SK-N-SH treated with all-trans-retinoic acid at 6 μM for 48 hours (cell line): ENCODE measurements at regions not wholly inside any gene's neighbourhood (a gene's known extent, or its start where the extent isn't known, plus 50 kb on each side); places are given as distances from the start of the nearest gene placed in this dataset.
A peak's percentile ranks its signal among the peaks of the same experiment; 100 is the strongest.

Experiments used
- ATAC-seq: fragments of 200-7000 bp; cut with Tn5 transposase; 3 replicates; pipeline ENCODE4 v1.9.1; 2020; ENCODE audit warnings: mild to moderate bottlenecking, moderate library complexity
- ARNTL ChIP-seq: fragments of 450-650 bp; formaldehyde crosslinking; IDR thresholded peaks from 2 replicates; pipeline ENCODE4 v1.5.0; 2020; ENCODE audit warnings: low read depth, mild to moderate bottlenecking, moderate library complexity, borderline replicate concordance
- BACH2 ChIP-seq: fragments of 250-450 bp; sonication (Bioruptor Pico); IDR thresholded peaks from 2 replicates; pipeline ENCODE4 v1.9.0; 2021; ENCODE audit warnings: mild to moderate bottlenecking, borderline replicate concordance
- CSDC2 ChIP-seq: fragments of 250-450 bp; sonication (Bioruptor Pico); IDR thresholded peaks from 2 replicates; pipeline ENCODE4 v1.5.0; 2020; ENCODE audit warnings: mild to moderate bottlenecking, moderate library complexity
- ESRRG ChIP-seq: fragments of 250-450 bp; sonication (Bioruptor Pico); IDR thresholded peaks from 2 replicates; pipeline ENCODE4 v1.6.1; 2021; ENCODE audit warnings: mild to moderate bottlenecking
- GLIS3 ChIP-seq: fragments of 250-450 bp; sonication (Bioruptor Pico); IDR thresholded peaks from 2 replicates; pipeline ENCODE4 v1.5.0; 2020; ENCODE audit warnings: mild to moderate bottlenecking, moderate library complexity
- ISL1 ChIP-seq: fragments of 250-450 bp; sonication (Bioruptor Pico); IDR thresholded peaks from 2 replicates; pipeline ENCODE4 v2.1.2; 2022; ENCODE audit warnings: mild to moderate bottlenecking, moderate library complexity
- OSR1 ChIP-seq: fragments of 250-450 bp; sonication (Bioruptor Pico); IDR thresholded peaks from 2 replicates; pipeline ENCODE4 v1.8.0; 2022; ENCODE audit warnings: moderate library complexity, mild to moderate bottlenecking, inconsistent platforms
- POU6F1 ChIP-seq: fragments of 250-450 bp; sonication (Bioruptor Pico); IDR thresholded peaks from 2 replicates; pipeline ENCODE4 v1.8.0; 2021; ENCODE audit warnings: low read depth, mild to moderate bottlenecking, moderate library complexity, borderline replicate concordance
- PPARA ChIP-seq: fragments of 250-450 bp; sonication (Bioruptor Pico); IDR thresholded peaks from 2 replicates; pipeline ENCODE4 v1.5.0; 2020; ENCODE audit warnings: mild to moderate bottlenecking, borderline replicate concordance
- RARB ChIP-seq: fragments of 250-450 bp; sonication (Bioruptor Pico); IDR thresholded peaks from 2 replicates; pipeline ENCODE4 v1.8.0; 2021; ENCODE audit warnings: mild to moderate bottlenecking, moderate library complexity
- SNAI2 ChIP-seq: fragments of 250-450 bp; sonication (Bioruptor Pico); IDR thresholded peaks from 2 replicates; pipeline ENCODE4 v1.5.0; 2020; ENCODE audit warnings: mild to moderate bottlenecking, moderate library complexity
- TCF4 ChIP-seq: fragments of 250-450 bp; sonication (Bioruptor Pico); IDR thresholded peaks from 2 replicates; pipeline ENCODE4 v1.8.0; 2021; ENCODE audit warnings: mild to moderate bottlenecking, moderate library complexity, borderline replicate concordance
- TOX ChIP-seq: fragments of 250-450 bp; sonication (Bioruptor Pico); IDR thresholded peaks from 2 replicates; pipeline ENCODE4 v1.8.0; 2021; ENCODE audit warnings: mild to moderate bottlenecking, moderate library complexity, borderline replicate concordance
- ZC3H10 ChIP-seq: fragments of 250-450 bp; sonication (Bioruptor Pico); IDR thresholded peaks from 2 replicates; pipeline ENCODE4 v1.5.1; 2021; ENCODE audit warnings: mild to moderate bottlenecking, moderate library complexity
- ZFP3 ChIP-seq: fragments of 250-450 bp; sonication (Bioruptor Pico); IDR thresholded peaks from 2 replicates; pipeline ENCODE4 v1.5.0; 2020; ENCODE audit warnings: mild to moderate bottlenecking, moderate library complexity
- ZFP30 ChIP-seq: fragments of 450-650 bp; formaldehyde crosslinking; IDR thresholded peaks from 2 replicates; pipeline ENCODE4 v1.5.0; 2022; ENCODE audit warnings: mild to moderate bottlenecking, moderate library complexity
- ZNF565 ChIP-seq: fragments of 450-650 bp; formaldehyde crosslinking; conservative IDR thresholded peaks from 2 replicates; pipeline ENCODE4 v1.5.0; 2020; ENCODE audit warnings: low read depth, mild to moderate bottlenecking, moderate library complexity
- ZNF70 ChIP-seq: fragments of 450-650 bp; formaldehyde crosslinking; IDR thresholded peaks from 2 replicates; pipeline ENCODE4 v1.5.0; 2020; ENCODE audit warnings: mild to moderate bottlenecking, moderate library complexity
- ZNF8 ChIP-seq: fragments of 450-650 bp; formaldehyde crosslinking; IDR thresholded peaks from 2 replicates; pipeline ENCODE4 v1.5.0; 2020; ENCODE audit warnings: mild to moderate bottlenecking, moderate library complexity
- TF ChIP-seq, protein P1 (sequence below): fragments of 250-450 bp; sonication (Bioruptor Pico); IDR thresholded peaks from 2 replicates; pipeline ENCODE4 v1.5.1; 2020; ENCODE audit warnings: low read depth, mild to moderate bottlenecking, moderate library complexity
- TF ChIP-seq, protein P2 (sequence below): fragments of 250-450 bp; sonication (Bioruptor Pico); IDR thresholded peaks from 2 replicates; pipeline ENCODE4 v1.8.0; 2020; ENCODE audit warnings: mild to moderate bottlenecking, moderate library complexity, borderline replicate concordance
- TF ChIP-seq, protein P3 (sequence below): fragments of 250-450 bp; sonication (Bioruptor Pico); IDR thresholded peaks from 2 replicates; pipeline ENCODE4 v1.5.0; 2020; ENCODE audit warnings: mild to moderate bottlenecking, moderate library complexity

DNA sequence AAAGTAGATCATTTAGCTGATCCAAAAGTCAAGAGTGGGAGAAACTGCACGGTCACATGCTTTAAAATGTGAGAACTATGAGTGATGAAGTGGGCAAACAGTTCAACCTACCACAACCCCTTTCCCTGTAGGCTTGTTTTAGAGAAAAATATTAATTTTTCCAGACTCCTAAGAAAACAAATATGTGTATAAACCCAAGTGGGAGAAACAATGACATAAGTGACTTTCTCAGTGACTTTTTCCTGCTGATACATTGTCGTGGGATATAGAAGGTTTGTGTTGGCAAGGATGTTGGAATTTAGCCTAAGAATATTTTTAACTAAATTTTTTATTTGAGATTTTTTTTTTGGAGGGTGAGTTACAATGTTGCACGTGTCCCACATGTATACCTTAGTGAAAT is 321.7 kb downstream of the FIGN start:
- ATAC-seq: no peak
- no peak for TF ChIP-seq ISL1
- TF ChIP-seq, all 23 proteins: peak for 0

GRCh38 chr2:163407296-163407695 is 328.5 kb downstream of the FIGN start:
- TF ChIP-seq ZFP3 (CRISPR knock-in tag): no peak
- no peak for TF ChIP-seq TCF4 (CRISPR knock-in tag)
- no peak for TF ChIP-seq TOX (CRISPR knock-in tag)
- TF ChIP-seq, all 23 proteins: peak for 0
- no peak for ATAC-seq

- no peak for ATAC-seq
- TF ChIP-seq, protein P1, sequence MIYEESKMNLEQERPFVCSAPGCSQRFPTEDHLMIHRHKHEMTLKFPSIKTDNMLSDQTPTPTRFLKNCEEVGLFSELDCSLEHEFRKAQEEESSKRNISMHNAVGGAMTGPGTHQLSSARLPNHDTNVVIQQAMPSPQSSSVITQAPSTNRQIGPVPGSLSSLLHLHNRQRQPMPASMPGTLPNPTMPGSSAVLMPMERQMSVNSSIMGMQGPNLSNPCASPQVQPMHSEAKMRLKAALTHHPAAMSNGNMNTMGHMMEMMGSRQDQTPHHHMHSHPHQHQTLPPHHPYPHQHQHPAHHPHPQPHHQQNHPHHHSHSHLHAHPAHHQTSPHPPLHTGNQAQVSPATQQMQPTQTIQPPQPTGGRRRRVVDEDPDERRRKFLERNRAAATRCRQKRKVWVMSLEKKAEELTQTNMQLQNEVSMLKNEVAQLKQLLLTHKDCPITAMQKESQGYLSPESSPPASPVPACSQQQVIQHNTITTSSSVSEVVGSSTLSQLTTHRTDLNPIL (CRISPR knock-in tag): no peak
- TF ChIP-seq SNAI2 (CRISPR knock-in tag): no peak
These were observed 330.5 kb downstream of the FIGN start for GRCh38 chr2:163405298-163405697.

- ATAC-seq: peak; percentile 32; the same call in 1 of the 3 replicates
- no peak for TF ChIP-seq GLIS3 (CRISPR knock-in tag)
- TF ChIP-seq SNAI2 (CRISPR knock-in tag): no peak
- no peak for TF ChIP-seq PPARA (CRISPR knock-in tag)
- TF ChIP-seq ZNF8 (CRISPR knock-in tag): no peak
- TF ChIP-seq ESRRG (CRISPR knock-in tag): no peak
- no peak for TF ChIP-seq CSDC2
- no peak for TF ChIP-seq TOX (CRISPR knock-in tag)
- TF ChIP-seq, protein P2, sequence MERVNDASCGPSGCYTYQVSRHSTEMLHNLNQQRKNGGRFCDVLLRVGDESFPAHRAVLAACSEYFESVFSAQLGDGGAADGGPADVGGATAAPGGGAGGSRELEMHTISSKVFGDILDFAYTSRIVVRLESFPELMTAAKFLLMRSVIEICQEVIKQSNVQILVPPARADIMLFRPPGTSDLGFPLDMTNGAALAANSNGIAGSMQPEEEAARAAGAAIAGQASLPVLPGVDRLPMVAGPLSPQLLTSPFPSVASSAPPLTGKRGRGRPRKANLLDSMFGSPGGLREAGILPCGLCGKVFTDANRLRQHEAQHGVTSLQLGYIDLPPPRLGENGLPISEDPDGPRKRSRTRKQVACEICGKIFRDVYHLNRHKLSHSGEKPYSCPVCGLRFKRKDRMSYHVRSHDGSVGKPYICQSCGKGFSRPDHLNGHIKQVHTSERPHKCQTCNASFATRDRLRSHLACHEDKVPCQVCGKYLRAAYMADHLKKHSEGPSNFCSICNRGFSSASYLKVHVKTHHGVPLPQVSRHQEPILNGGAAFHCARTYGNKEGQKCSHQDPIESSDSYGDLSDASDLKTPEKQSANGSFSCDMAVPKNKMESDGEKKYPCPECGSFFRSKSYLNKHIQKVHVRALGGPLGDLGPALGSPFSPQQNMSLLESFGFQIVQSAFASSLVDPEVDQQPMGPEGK (CRISPR knock-in tag): no peak
- TF ChIP-seq ZFP30 (CRISPR knock-in tag): no peak
- TF ChIP-seq TCF4 (CRISPR knock-in tag): no peak
- TF ChIP-seq, protein P1 (CRISPR knock-in tag): no peak
- no peak for TF ChIP-seq ARNTL (CRISPR knock-in tag)
- TF ChIP-seq ZFP3 (CRISPR knock-in tag): no peak
- TF ChIP-seq OSR1 (CRISPR knock-in tag): no peak
- TF ChIP-seq BACH2: no peak
- no peak for TF ChIP-seq ZC3H10
- no peak for TF ChIP-seq POU6F1 (CRISPR knock-in tag)
- no peak for TF ChIP-seq ZNF70
- no peak for TF ChIP-seq RARB (CRISPR knock-in tag)
- TF ChIP-seq ZNF565 (CRISPR knock-in tag): no peak
These were observed 334.3 kb downstream of the FIGN start for GRCh38 chr2:163401481-163401880.

GRCh38 chr2:163397451-163397850 is 338.4 kb downstream of the FIGN start:
- no peak for TF ChIP-seq PPARA (CRISPR knock-in tag)
- no peak for TF ChIP-seq ZNF8 (CRISPR knock-in tag)
- TF ChIP-seq RARB (CRISPR knock-in tag): no peak
- no peak for TF ChIP-seq TCF4 (CRISPR knock-in tag)
- TF ChIP-seq, protein P3, sequence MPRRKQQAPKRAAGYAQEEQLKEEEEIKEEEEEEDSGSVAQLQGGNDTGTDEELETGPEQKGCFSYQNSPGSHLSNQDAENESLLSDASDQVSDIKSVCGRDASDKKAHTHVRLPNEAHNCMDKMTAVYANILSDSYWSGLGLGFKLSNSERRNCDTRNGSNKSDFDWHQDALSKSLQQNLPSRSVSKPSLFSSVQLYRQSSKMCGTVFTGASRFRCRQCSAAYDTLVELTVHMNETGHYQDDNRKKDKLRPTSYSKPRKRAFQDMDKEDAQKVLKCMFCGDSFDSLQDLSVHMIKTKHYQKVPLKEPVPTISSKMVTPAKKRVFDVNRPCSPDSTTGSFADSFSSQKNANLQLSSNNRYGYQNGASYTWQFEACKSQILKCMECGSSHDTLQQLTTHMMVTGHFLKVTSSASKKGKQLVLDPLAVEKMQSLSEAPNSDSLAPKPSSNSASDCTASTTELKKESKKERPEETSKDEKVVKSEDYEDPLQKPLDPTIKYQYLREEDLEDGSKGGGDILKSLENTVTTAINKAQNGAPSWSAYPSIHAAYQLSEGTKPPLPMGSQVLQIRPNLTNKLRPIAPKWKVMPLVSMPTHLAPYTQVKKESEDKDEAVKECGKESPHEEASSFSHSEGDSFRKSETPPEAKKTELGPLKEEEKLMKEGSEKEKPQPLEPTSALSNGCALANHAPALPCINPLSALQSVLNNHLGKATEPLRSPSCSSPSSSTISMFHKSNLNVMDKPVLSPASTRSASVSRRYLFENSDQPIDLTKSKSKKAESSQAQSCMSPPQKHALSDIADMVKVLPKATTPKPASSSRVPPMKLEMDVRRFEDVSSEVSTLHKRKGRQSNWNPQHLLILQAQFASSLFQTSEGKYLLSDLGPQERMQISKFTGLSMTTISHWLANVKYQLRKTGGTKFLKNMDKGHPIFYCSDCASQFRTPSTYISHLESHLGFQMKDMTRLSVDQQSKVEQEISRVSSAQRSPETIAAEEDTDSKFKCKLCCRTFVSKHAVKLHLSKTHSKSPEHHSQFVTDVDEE (CRISPR knock-in tag): no peak
- no peak for TF ChIP-seq POU6F1 (CRISPR knock-in tag)
- TF ChIP-seq ZNF565 (CRISPR knock-in tag): no peak
- TF ChIP-seq ZFP30 (CRISPR knock-in tag): no peak
- TF ChIP-seq OSR1 (CRISPR knock-in tag): no peak
- no peak for TF ChIP-seq ISL1
- no peak for ATAC-seq
